HG03103 (cell line): ENCODE measurements at regions not wholly inside any gene's neighbourhood (a gene's known extent, or its start where the extent isn't known, plus 50 kb on each side); places are given as distances from the start of the nearest gene placed in this dataset.
"Not testable (repeated sequence)": the region's sequence is repeated elsewhere in the genome, so short reads cannot be mapped to it uniquely, and the experiment has no call there.

ENCODE experiments used
- ATAC-seq: cut with Tn5 transposase; IDR thresholded peaks from one replicate; pipeline ENCODE4 v1.9.1; 2021; ENCODE audit warnings: low read depth; ENCODE audit not compliant: unreplicated experiment

- ATAC-seq: no peak
Measured at GRCh38 chr4:37771771-37772170, 54.7 kb upstream of the PGM2 start.

DNA sequence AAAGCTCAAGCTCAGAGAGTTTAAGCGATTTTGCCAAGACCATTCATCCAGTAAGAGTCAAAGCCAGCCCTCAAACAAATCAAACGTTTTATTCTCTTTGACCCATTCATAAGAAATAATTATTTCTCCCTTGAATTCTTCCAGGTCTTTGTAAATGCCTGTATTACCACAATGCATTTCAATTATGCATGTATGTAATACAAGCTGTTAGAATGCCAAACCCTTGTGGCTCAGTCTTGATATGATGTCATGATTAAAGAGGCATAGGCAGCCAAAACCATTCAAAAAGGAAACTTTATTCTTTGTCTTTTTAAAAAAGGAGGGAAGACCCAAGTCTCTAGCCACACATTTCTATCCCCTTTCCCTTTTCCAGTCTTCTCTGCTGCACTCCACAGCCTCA is 56.5 kb upstream of the PGM2 start:
- no peak for ATAC-seq

DNA sequence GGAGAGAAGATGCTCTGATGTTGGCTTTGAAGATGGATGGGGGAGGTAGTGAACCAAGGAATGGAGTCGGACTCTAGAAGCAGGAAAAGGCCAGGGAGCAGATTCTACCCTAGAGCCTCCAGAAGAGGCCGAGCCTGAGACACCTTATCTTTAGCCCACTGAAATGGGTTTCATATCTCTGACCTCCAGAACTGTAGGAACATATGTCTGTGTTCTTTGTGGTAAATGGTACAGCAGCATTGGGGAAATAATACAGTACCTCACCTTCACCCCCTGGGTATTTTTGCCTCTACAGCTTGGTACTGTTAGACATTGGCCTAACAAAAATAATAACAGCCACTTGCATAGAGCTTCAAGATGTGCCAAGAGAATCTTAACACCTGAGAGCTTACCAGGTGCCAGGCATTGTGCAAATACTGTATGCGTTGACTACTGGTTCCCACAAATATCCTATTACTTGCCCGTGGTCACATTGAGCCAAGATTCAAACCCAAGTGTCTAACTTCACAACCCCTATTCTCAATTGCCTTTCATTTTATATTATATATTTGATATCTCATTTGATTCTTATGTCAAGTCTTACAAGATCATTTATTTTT is 57.0 kb upstream of the PGM2 start:
- ATAC-seq: no peak

GRCh38 chr4:37767546-37767945 is 58.9 kb upstream of the PGM2 start:
- ATAC-seq: no peak

DNA sequence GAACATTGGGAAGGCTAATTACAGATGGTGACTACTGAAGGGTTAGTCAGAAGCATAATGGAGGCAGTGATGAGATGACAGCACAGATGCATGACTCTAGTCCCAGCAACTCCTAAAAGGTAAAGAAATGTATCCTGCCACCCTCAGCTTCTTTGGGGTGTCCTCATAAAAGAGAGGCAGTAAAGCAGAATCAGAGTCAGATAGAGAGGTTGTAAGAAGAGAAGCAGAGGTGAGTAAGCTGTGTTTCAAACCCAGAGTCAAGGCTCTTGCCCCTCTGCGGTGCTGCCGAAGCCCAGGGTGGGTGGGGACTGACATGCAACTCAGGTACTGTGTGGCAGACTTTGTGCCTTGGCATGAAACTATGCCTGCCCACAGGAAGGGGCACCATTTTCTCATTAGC is 59.5 kb upstream of the PGM2 start:
- ATAC-seq: no peak

- ATAC-seq: no peak
Measured at GRCh38 chr4:37765741-37766140, 60.7 kb upstream of the PGM2 start.

- no peak for ATAC-seq
Measured at GRCh38 chr4:37763831-37764230, 62.7 kb upstream of the PGM2 start.

DNA sequence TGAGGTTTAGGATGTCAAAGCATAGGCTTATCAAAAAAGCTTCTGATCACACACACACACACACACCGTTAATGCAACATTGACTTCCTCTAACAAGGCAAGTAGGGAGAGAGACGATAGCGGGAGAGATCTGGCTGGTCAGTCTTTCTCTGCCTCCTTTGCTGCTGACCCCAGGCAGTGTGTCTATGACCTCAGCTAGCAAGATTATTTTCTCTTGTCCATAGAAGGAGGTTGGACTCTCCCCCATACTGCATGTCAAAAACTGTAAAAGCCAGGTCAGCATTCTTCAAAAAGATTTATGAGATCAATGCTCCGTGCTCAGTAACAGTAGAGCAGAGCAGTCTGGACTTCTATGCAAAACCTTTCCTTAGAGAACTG is 63.5 kb upstream of the PGM2 start:
- ATAC-seq: no peak

GRCh38 chr4:37762294-37762990 is 64.0 kb upstream of the PGM2 start:
- ATAC-seq: no peak

GRCh38 chr4:37760840-37761239 is 65.6 kb upstream of the PGM2 start:
- ATAC-seq: no peak

- no peak for ATAC-seq
Measured at GRCh38 chr4:37759833-37760232, 66.7 kb upstream of the PGM2 start.

DNA sequence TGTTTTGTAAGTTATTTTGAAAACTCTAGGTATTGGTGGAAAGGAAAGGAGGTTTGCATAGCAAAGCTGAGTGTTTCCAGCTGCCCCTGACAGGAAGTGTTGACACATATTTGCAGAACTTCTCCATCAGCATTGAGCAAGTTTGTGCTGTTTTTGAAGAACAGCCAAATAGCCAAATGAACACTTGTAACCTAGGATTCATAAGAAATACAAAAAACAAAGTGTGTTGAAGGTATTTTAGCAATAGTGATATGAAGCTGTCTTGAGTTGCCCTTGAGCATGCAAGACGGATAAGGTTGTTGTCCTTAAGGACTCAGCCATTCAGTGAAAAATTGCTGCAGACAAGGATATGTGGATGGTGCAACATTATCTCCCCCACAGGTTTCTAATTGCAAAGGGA is 68.3 kb upstream of the PGM2 start:
- ATAC-seq: no peak

DNA sequence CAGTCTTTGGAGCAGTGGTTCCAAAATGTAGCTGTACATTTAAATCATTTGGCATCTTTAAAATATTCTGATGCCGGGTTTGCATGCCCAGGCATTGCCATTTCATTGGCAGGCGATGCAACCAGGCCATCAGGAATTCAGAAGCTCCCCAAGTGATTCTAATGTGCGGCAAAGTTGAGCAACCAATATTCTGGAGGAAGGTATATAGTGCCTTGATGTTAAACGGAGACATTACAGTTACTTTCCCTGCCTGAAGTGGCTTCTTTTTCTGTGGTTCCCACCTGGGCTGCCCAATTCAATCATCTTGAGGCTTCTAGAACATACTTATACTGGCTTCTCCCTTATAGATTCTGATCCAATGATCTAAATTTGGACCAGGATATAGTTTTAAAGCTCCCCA is 68.7 kb upstream of the PGM2 start:
- no peak for ATAC-seq

- no peak for ATAC-seq
Measured at GRCh38 chr4:37757121-37757520, 69.4 kb upstream of the PGM2 start.

- ATAC-seq: no peak
Measured at GRCh38 chr4:37754410-37755185, 68.4 kb upstream of the RELL1 start.

DNA sequence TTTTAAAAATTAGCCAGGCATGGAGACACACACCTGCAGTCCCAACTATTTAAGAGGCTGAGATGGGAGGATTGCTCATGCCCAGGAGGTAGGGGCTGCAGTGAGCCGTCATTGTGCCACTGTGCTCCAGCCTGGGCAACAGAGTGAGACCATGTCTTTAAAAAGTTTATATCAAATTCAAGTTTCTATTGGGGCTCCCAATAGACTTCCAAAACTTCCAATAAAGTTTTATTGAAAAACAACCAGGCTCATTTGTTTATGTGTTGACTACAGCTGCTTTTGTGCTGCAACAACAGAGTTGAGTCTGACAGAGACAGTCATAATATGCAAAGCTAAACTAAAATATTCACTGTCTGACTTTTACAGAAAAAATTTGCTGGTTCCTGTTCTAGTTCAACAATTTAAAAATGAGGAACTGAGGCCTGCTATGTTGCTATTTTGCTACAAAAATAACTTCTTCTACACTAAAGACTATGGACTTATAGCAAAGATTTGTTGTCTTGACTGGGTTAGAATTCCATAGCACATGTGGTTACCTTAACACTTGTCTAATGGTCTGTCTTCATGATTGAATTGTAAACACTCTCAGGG is 63.3 kb upstream of the RELL1 start:
- ATAC-seq: peak; percentile 54

- ATAC-seq: no peak
Measured at GRCh38 chr4:37748485-37748884, 62.3 kb upstream of the RELL1 start.

GRCh38 chr4:37747772-37748330 is 61.7 kb upstream of the RELL1 start:
- no peak for ATAC-seq

DNA sequence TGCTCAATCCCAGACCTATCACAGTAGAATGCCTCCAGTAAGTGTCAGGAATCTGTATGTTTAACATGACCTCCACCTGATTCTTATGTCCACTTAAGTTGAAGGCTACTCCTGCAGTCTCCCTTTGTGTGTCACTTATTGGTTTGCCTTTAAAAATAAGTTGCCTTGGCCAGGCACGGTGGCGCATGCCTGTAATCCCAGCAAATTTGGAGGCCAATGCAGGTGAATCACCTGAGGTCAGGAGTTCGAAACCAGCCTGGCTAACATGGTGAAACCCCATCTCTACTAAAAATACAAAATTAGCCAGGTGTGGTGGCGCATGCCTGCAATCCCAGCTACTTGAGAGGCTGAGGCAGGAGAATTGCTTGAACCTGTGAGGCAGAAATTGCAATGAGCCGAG is 60.7 kb upstream of the RELL1 start:
- ATAC-seq: not testable (repeated sequence)

- ATAC-seq: no peak
Measured at GRCh38 chr4:37745946-37746345, 59.8 kb upstream of the RELL1 start.

GRCh38 chr4:37742149-37742548 is 56.0 kb upstream of the RELL1 start:
- ATAC-seq: no peak
